H1 (cell line): ENCODE measurements at regions not wholly inside any gene's neighbourhood (a gene's known extent, or its start where the extent isn't known, plus 50 kb on each side); places are given as distances from the start of the nearest gene placed in this dataset.

Source experiments
- CTCF ChIA-PET: fragments of 300-600 bp; sonication (Branson Sonifier 250); formaldehyde crosslinking; loops from one replicate; lab custom pipeline; 2021; ENCODE audit not compliant: partially characterized antibody; lab: Charles Lee
- POLR2A ChIA-PET: fragments of 300-600 bp; sonication (Branson Sonifier 250); formaldehyde crosslinking; loops from one replicate; lab custom pipeline; 2021; ENCODE audit warnings: inconsistent platforms; ENCODE audit not compliant: partially characterized antibody; lab: Charles Lee
- DNase-seq, 2 experiments: peaks; one replicate each; pipeline versions ENCODE4 v3.0.0 to v3.0.0-alpha.2; 2010 to 2022; ENCODE audit warnings: low spot score in 2 of 2, low read depth in 1 of 2, mixed read lengths in 1 of 2
- FAIRE-seq: peaks from 2 replicates; lab custom pipeline; 2011; peaks lifted over from hg19 to GRCh38; lab: Jason Lieb, UNC
- H2AFZ ChIP-seq: 2 replicates; pipeline ENCODE4 v1.8.1; 2012; ENCODE audit warnings: low read length, inconsistent platforms
- H2AK5ac ChIP-seq: 2 replicates; pipeline ENCODE4 v1.6.1; 2013; ENCODE audit warnings: low read depth, low read length
- H2BK120ac ChIP-seq: replicated peaks from 2 replicates; pipeline ENCODE3; 2013; ENCODE audit warnings: low read depth, low read length, inconsistent platforms
- H2BK12ac ChIP-seq: 2 replicates; pipeline ENCODE4 v1.6.1; 2013; ENCODE audit warnings: low read depth, low read length
- H2BK15ac ChIP-seq: 2 replicates; pipeline ENCODE4 v1.6.1; 2013; ENCODE audit warnings: low read length
- H2BK20ac ChIP-seq: 2 replicates; pipeline ENCODE4 v1.6.1; 2013; ENCODE audit warnings: low read length
- H2BK5ac ChIP-seq: 2 replicates; pipeline ENCODE4 v1.6.1; 2013; ENCODE audit warnings: low read depth, low read length
- H3K14ac ChIP-seq: 2 replicates; pipeline ENCODE4 v1.6.1; 2013; ENCODE audit warnings: inconsistent platforms; ENCODE audit not compliant: insufficient read length
- H3K18ac ChIP-seq: 2 replicates; pipeline ENCODE4 v1.6.1; 2013; ENCODE audit warnings: low read length; ENCODE audit errors: extremely low read depth
- H3K23ac ChIP-seq: 2 replicates; pipeline ENCODE4 v1.6.1; 2013; ENCODE audit warnings: inconsistent platforms; ENCODE audit not compliant: insufficient read length
- H3K23me2 ChIP-seq: 2 replicates; pipeline ENCODE4 v1.6.1; 2013; ENCODE audit warnings: low read depth, low read length
- H3K27ac ChIP-seq: 2 replicates; pipeline ENCODE4 v1.6.1; 2011; ENCODE audit warnings: low read depth, low read length, inconsistent platforms
- H3K27me3 ChIP-seq, 4 experiments: replicated peaks in 1 of 4; 1 replicate in 1 of 4; 2 replicates in 3 of 4; pipeline versions ENCODE4 v1.6.1 to v1.8.1; 2011 to 2013; ENCODE audit warnings: low read length in 3 of 4, mild to moderate bottlenecking in 3 of 4, inconsistent platforms in 2 of 4, mixed read lengths in 2 of 4, moderate library complexity in 1 of 4; ENCODE audit not compliant: control insufficient read depth in 3 of 4, insufficient read depth in 3 of 4; ENCODE audit errors: extremely low read depth in 1 of 4
- H3K36me3 ChIP-seq, 4 experiments: 2 replicates each; pipeline versions ENCODE4 v1.6.1 to v1.8.1; 2011 to 2013; ENCODE audit warnings: mild to moderate bottlenecking in 4 of 4, low read length in 3 of 4, moderate library complexity in 2 of 4, control low read depth in 1 of 4, inconsistent platforms in 1 of 4; ENCODE audit not compliant: insufficient read depth in 4 of 4, control insufficient read depth in 2 of 4
- H3K4ac ChIP-seq: replicated peaks from 2 replicates; pipeline ENCODE3; 2013; ENCODE audit warnings: low read length, low read depth, mixed read lengths, inconsistent platforms; ENCODE audit not compliant: insufficient read length
- H3K4me1 ChIP-seq, 4 experiments: replicated peaks in 1 of 4; 1 replicate in 1 of 4; 2 replicates in 3 of 4; pipeline versions ENCODE4 v1.6.1 to v1.8.1; 2011 to 2013; ENCODE audit warnings: low read length in 3 of 4, inconsistent platforms in 2 of 4, mixed read lengths in 1 of 4; ENCODE audit not compliant: insufficient read depth in 4 of 4, control insufficient read depth in 3 of 4
- H3K4me2 ChIP-seq, 2 experiments: 2 replicates each; pipeline versions ENCODE4 v1.6.1 to v1.8.1; 2011 to 2013; ENCODE audit warnings: low read depth in 2 of 2, low read length in 2 of 2, control low read depth in 1 of 2, inconsistent platforms in 1 of 2, mild to moderate bottlenecking in 1 of 2; ENCODE audit not compliant: insufficient read depth in 1 of 2
- H3K4me3 ChIP-seq, 4 experiments: fragments of 200-600, 300-600 bp in 1 of 4; sonication (generic), shearing (Covaris generic), sonication (Bioruptor Twin) in 1 of 4; 2 replicates each; pipeline versions ENCODE4 v1.5.1 to v1.8.1; 2011 to 2016; ENCODE audit warnings: low read length in 4 of 4, low read depth in 3 of 4, control low read depth in 2 of 4, inconsistent platforms in 2 of 4, mild to moderate bottlenecking in 2 of 4, mixed read lengths in 1 of 4, moderate library complexity in 1 of 4; ENCODE audit not compliant: insufficient read depth in 2 of 4; ENCODE audit errors: extremely low read depth in 1 of 4
- H3K56ac ChIP-seq: replicated peaks from 2 replicates; pipeline ENCODE3; 2013; ENCODE audit warnings: low read depth, mild to moderate bottlenecking, mixed read lengths, low read length, inconsistent platforms; ENCODE audit not compliant: insufficient read length
- H3K79me1 ChIP-seq: 2 replicates; pipeline ENCODE4 v1.6.1; 2013; ENCODE audit warnings: low read depth, low read length, control low read depth
- H3K79me2 ChIP-seq, 2 experiments: 2 replicates each; pipeline versions ENCODE4 v1.6.1 to v1.8.1; 2012 to 2013; ENCODE audit warnings: low read length in 2 of 2, mild to moderate bottlenecking in 2 of 2, inconsistent platforms in 1 of 2; ENCODE audit not compliant: insufficient read depth in 2 of 2, control insufficient read depth in 1 of 2
- H3K9ac ChIP-seq, 4 experiments: replicated peaks in 1 of 4; 1 replicate in 1 of 4; 2 replicates in 3 of 4; pipeline versions ENCODE4 v1.6.1 to v1.8.1; 2011 to 2013; ENCODE audit warnings: low read depth in 3 of 4, low read length in 3 of 4, control low read depth in 2 of 4, mild to moderate bottlenecking in 2 of 4, moderate library complexity in 2 of 4, inconsistent platforms in 1 of 4; ENCODE audit errors: extremely low read depth in 1 of 4
- H3K9me3 ChIP-seq, 2 experiments: 2 replicates each; pipeline versions ENCODE4 v1.6.1 to v1.8.1; 2012 to 2013; ENCODE audit warnings: mild to moderate bottlenecking in 2 of 2, moderate library complexity in 2 of 2, control low read depth in 1 of 2, inconsistent platforms in 1 of 2, low read depth in 1 of 2, low read length in 1 of 2, mixed read lengths in 1 of 2; ENCODE audit not compliant: insufficient read depth in 2 of 2
- H4K20me1 ChIP-seq, 2 experiments: replicated peaks in 1 of 2; 2 replicates each; pipeline versions ENCODE3 to v1.8.1; 2011 to 2013; ENCODE audit warnings: inconsistent platforms in 2 of 2, low read length in 2 of 2, mild to moderate bottlenecking in 1 of 2; ENCODE audit not compliant: insufficient read depth in 2 of 2, control insufficient read depth in 1 of 2
- H4K5ac ChIP-seq: 2 replicates; pipeline ENCODE4 v1.6.1; 2013; ENCODE audit warnings: low read length, low read depth, mixed read lengths, inconsistent platforms; ENCODE audit not compliant: insufficient read length
- H4K8ac ChIP-seq: 2 replicates; pipeline ENCODE4 v1.8.0; 2013; ENCODE audit warnings: mild to moderate bottlenecking, moderate library complexity, low read length, inconsistent platforms; ENCODE audit not compliant: insufficient read depth; ENCODE audit errors: extremely low read depth
- H4K91ac ChIP-seq: replicated peaks from 2 replicates; pipeline ENCODE3; 2013; ENCODE audit warnings: low read length, mixed read lengths, inconsistent platforms; ENCODE audit not compliant: insufficient read length
- ATF3 ChIP-seq: IDR thresholded peaks from 2 replicates; pipeline ENCODE4 v1.6.1; 2011; ENCODE audit warnings: low read depth, mild to moderate bottlenecking, low read length; ENCODE audit not compliant: insufficient read depth
- CBX8 ChIP-seq: fragments of 300-800, 300-1000 bp; sonication (generic); IDR thresholded peaks from 2 replicates; pipeline ENCODE4 v1.7.1; 2016; ENCODE audit warnings: low read depth, low read length, borderline replicate concordance
- CEBPB ChIP-seq: IDR thresholded peaks from 2 replicates; pipeline ENCODE4 v1.6.1; 2012; ENCODE audit warnings: low read depth, low read length
- CHD1 ChIP-seq: IDR thresholded peaks from 2 replicates; pipeline ENCODE4 v1.6.1; 2012; ENCODE audit warnings: low read depth, low read length, improper control_type of control experiment
- EP300 ChIP-seq, 2 experiments: IDR thresholded peaks; 1 replicate in 1 of 2; 2 replicates in 1 of 2; pipeline ENCODE4 v1.6.1; 2011 to 2012; ENCODE audit warnings: low read depth in 2 of 2, low read length in 2 of 2, mild to moderate bottlenecking in 2 of 2, borderline replicate concordance in 1 of 2, inconsistent platforms in 1 of 2, moderate library complexity in 1 of 2
- GTF2F1 ChIP-seq: IDR thresholded peaks from 2 replicates; pipeline ENCODE4 v1.6.1; 2012; ENCODE audit warnings: low read depth, low read length, improper control_type of control experiment, borderline replicate concordance
- KDM5A ChIP-seq: fragments of 200-600 bp; IDR thresholded peaks from 2 replicates; pipeline ENCODE4 v1.7.1; 2012; ENCODE audit warnings: mild to moderate bottlenecking, low read length, inconsistent platforms, mixed read lengths
- MAFK ChIP-seq: IDR thresholded peaks from 2 replicates; pipeline ENCODE4 v1.6.1; 2012; ENCODE audit warnings: low read depth, mild to moderate bottlenecking, improper control_type of control experiment, low read length
- NRF1 ChIP-seq: IDR thresholded peaks from 2 replicates; pipeline ENCODE4 v1.6.1; 2011; ENCODE audit warnings: mild to moderate bottlenecking, low read depth, low read length, improper control_type of control experiment
- TAF7 ChIP-seq: optimal IDR thresholded peaks from 2 replicates; pipeline ENCODE3; 2011; ENCODE audit warnings: low read depth, mild to moderate bottlenecking, inconsistent platforms, low read length, moderate library complexity, borderline replicate concordance
- WGBS, 2 experiments: shearing (Covaris generic) in 1 of 2; methylation state at CpG; one replicate each; pipeline versions ENCODE4 v1.1.6 to v1.1.7; 2013 to 2015; ENCODE audit warnings: low lambda C conversion rate in 2 of 2, mixed read lengths in 2 of 2, inconsistent platforms in 1 of 2, low coverage in 1 of 2, missing lambda C conversion rate in 1 of 2; ENCODE audit not compliant: insufficient replicate concordance in 2 of 2, insufficient coverage in 1 of 2, insufficient read length in 1 of 2; ENCODE audit errors: extremely low coverage in 1 of 2, missing lambda C conversion rate in 1 of 2; 5-methylcytosine and 5-hydroxymethylcytosine counted together

DNA sequence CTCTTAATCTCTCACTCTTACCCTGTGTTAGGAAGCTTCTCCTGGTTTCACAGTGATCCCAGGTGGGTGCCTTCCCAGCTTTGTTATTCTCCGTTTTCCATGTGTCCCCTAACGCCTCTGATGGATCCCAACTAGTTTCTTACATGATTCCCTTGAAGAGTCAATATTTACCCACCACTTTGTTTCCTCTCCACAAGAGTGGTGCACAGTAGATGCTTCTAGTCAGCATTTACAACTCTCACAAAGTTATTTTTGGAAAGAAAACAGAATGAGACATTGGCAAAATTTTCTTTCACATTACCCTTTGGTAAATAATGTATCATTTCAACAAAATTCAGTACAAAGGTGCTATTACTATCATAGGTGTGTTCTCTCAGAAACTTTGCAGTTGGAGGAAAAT, 1611.1 kb upstream of the ZEB2 start:
- CTCF ChIA-PET: interaction anchor here (1.2 kb wide), 1 partner anchor 8 kb away, joined by 3 read pairs; no protein-coding TSS in a partner anchor
- Histone ChIP-seq H3K9ac (no peak overlapping the region), H2AK5ac (no peak overlapping the region), H2AFZ (no peak overlapping the region), H4K5ac (no peak overlapping the region), H3K23me2 (no peaks in the 10 kb centered on the region), H3K36me3 (no peaks in the 10 kb centered on the region), H3K14ac (no peak overlapping the region), H2BK20ac (no peak overlapping the region), H3K27ac (no peak overlapping the region), H3K4ac (no peak overlapping the region), H3K23ac (no peak overlapping the region), H2BK15ac (no peak overlapping the region), H3K9me3 (no peaks in the 10 kb centered on the region), H4K91ac (no peak overlapping the region), H4K20me1 (no peaks in the 10 kb centered on the region), H2BK12ac (no peak overlapping the region), H3K4me2 (no peak overlapping the region), H4K8ac (no peak overlapping the region), H3K18ac (no peak overlapping the region), H3K4me1 (no peaks in the 10 kb centered on the region), H2BK120ac (no peak overlapping the region), H2BK5ac (no peak overlapping the region), H3K4me3 (no peak overlapping the region), H3K79me1 (no peaks in the 10 kb centered on the region), H3K79me2 (no peaks in the 10 kb centered on the region), H3K27me3 (no peaks in the 10 kb centered on the region), H3K56ac (no peak overlapping the region)
- FAIRE-seq (no peak), DNase-seq (no peak)
- no peak for TF ChIP-seq EP300 (IDR thresholded peaks at IDR 0.05; ENCODE audit: borderline replicate concordance in 1 of 2, low read depth in 2 of 2, low read length in 2 of 2)
- TF ChIP-seq GTF2F1: no peak
- no peak for TF ChIP-seq ATF3
- no peak for TF ChIP-seq NRF1
- TF ChIP-seq TAF7: no peak
- no peak for TF ChIP-seq CEBPB
- no peak for TF ChIP-seq MAFK
- TF ChIP-seq KDM5A: no peak
- TF ChIP-seq CHD1: no peak
- TF ChIP-seq CBX8: no peak
- POLR2A ChIA-PET: no interaction called here
- 49% methylated on average over 2 of the region's 2 CpGs; no CpG with 5 or more reads in 1 of the 2 experiments for WGBS, 2 experiments
